Astrocyte (in vitro differentiated cells and primary cell): ENCODE measurements at regions not wholly inside any gene's neighbourhood (a gene's known extent, or its start where the extent isn't known, plus 50 kb on each side); places are given as distances from the start of the nearest gene placed in this dataset.

Source experiments
- CTCF ChIP-seq: IDR thresholded peaks from 2 replicates; pipeline ENCODE4 v1.5.1; 2011; ENCODE audit warnings: low read depth, mild to moderate bottlenecking, inconsistent platforms, low read length, moderate library complexity; ENCODE audit not compliant: insufficient read depth
- EZH2 ChIP-seq: IDR thresholded peaks from 2 replicates; pipeline ENCODE4 v1.6.1; 2012; ENCODE audit warnings: mild to moderate bottlenecking, low read length, inconsistent platforms; ENCODE audit not compliant: insufficient read depth

- TF ChIP-seq CTCF (no peak), EZH2 (no peak)
Measured at GRCh38 chr4:137638934-137639333, 106.6 kb upstream of the PCDH18 start.
